Neural cell (in vitro differentiated cells): ENCODE measurements at regions not wholly inside any gene's neighbourhood (a gene's known extent, or its start where the extent isn't known, plus 50 kb on each side); places are given as distances from the start of the nearest gene placed in this dataset.

ENCODE experiments used
- H2AFZ ChIP-seq: fragments of 200-600, 300-800 bp; sonication (generic), shearing (Covaris generic); 2 replicates; pipeline ENCODE4 v1.6.0; 2014; ENCODE audit warnings: low read depth, mild to moderate bottlenecking, antibody characterized with exemption, low read length, moderate library complexity
- H3F3A ChIP-seq: fragments of 200-600 bp; shearing (Covaris generic); 2 replicates; pipeline ENCODE4 v1.6.1; 2016; ENCODE audit warnings: mild to moderate bottlenecking, moderate library complexity, mixed read lengths, antibody characterized with exemption, low read length; ENCODE audit not compliant: insufficient read depth, poor library complexity, severe bottlenecking
- H3K27ac ChIP-seq: fragments of 200-600, 300-800 bp; sonication (generic), shearing (Covaris generic); 2 replicates; pipeline ENCODE4 v1.5.1; 2014; ENCODE audit warnings: mild to moderate bottlenecking, low read length, moderate library complexity
- H3K27me3 ChIP-seq: fragments of 300-800, 200-600 bp; sonication (generic), shearing (Covaris generic); 2 replicates; pipeline ENCODE4 v1.6.0; 2014; ENCODE audit warnings: mild to moderate bottlenecking, low read depth, low read length, moderate library complexity; ENCODE audit not compliant: insufficient read depth
- H3K36me3 ChIP-seq: fragments of 300-800, 200-600 bp; sonication (generic), shearing (Covaris generic); 2 replicates; pipeline ENCODE4 v1.5.1; 2014; ENCODE audit warnings: mild to moderate bottlenecking, antibody characterized with exemption, low read length, moderate library complexity; ENCODE audit not compliant: insufficient read depth
- H3K4me2 ChIP-seq: fragments of 300-800, 200-600 bp; sonication (generic), shearing (Covaris generic); 2 replicates; pipeline ENCODE4 v1.6.0; 2014; ENCODE audit warnings: mild to moderate bottlenecking, low read length
- H3K4me3 ChIP-seq: fragments of 300-800, 200-600 bp; sonication (generic), shearing (Covaris generic); 2 replicates; pipeline ENCODE4 v1.5.1; 2014; ENCODE audit warnings: mild to moderate bottlenecking, low read length, moderate library complexity
- H3K79me2 ChIP-seq: fragments of 200-600 bp; shearing (Covaris generic); replicated peaks from 2 replicates; pipeline ENCODE4 v1.6.0; 2014; ENCODE audit warnings: mild to moderate bottlenecking, low read length, moderate library complexity; ENCODE audit not compliant: insufficient read depth
- H3K9ac ChIP-seq: fragments of 300-800, 200-600 bp; sonication (generic), shearing (Covaris generic); 2 replicates; pipeline ENCODE4 v1.6.1; 2016; ENCODE audit warnings: mild to moderate bottlenecking, low read length, mixed read lengths
- H3K9me2 ChIP-seq: fragments of 200-600 bp; shearing (Covaris generic); 2 replicates; pipeline ENCODE4 v1.6.1; 2016; ENCODE audit warnings: mild to moderate bottlenecking, low read length, mixed read lengths; ENCODE audit not compliant: insufficient read depth
- H3K9me3 ChIP-seq: fragments of 200-600, 300-800 bp; sonication (generic), shearing (Covaris generic); 2 replicates; pipeline ENCODE4 v1.6.1; 2016; ENCODE audit warnings: mild to moderate bottlenecking, mixed run types, low read length, moderate library complexity, mixed read lengths
- H4K20me1 ChIP-seq: fragments of 200-600 bp; shearing (Covaris generic); 2 replicates; pipeline ENCODE4 v1.6.1; 2016; ENCODE audit warnings: mild to moderate bottlenecking, mixed run types; ENCODE audit not compliant: insufficient read depth
- EP300 ChIP-seq: fragments of 450-650 bp; conservative IDR thresholded peaks from 2 replicates; pipeline ENCODE4 v1.6.1; 2014; ENCODE audit warnings: antibody characterized with exemption, mild to moderate bottlenecking, moderate library complexity; ENCODE audit not compliant: poor library complexity, severe bottlenecking
- EZH2 ChIP-seq: fragments of 200-600, 300-800 bp; shearing (Covaris generic), sonication (generic); IDR thresholded peaks from 2 replicates; pipeline ENCODE4 v1.6.1; 2014; ENCODE audit warnings: antibody characterized with exemption, low read length, borderline replicate concordance, mild to moderate bottlenecking; ENCODE audit not compliant: insufficient read depth, poor library complexity, severe bottlenecking
- MXI1 ChIP-seq: fragments of 450-650 bp; conservative IDR thresholded peaks from 2 replicates; pipeline ENCODE4 v1.6.1; 2014; ENCODE audit warnings: antibody characterized with exemption, mild to moderate bottlenecking; ENCODE audit not compliant: poor library complexity, severe bottlenecking
- POLR2AphosphoS5 ChIP-seq: IDR thresholded peaks from 2 replicates; pipeline ENCODE4 v1.6.1; 2012
- RAD21 ChIP-seq: fragments of 450-650 bp; conservative IDR thresholded peaks from 2 replicates; pipeline ENCODE4 v1.6.1; 2014; ENCODE audit warnings: antibody characterized with exemption, mild to moderate bottlenecking, moderate library complexity
- SMC3 ChIP-seq: fragments of 450-650 bp; conservative IDR thresholded peaks from 2 replicates; pipeline ENCODE4 v1.6.1; 2014; ENCODE audit warnings: antibody characterized with exemption, mild to moderate bottlenecking, moderate library complexity; ENCODE audit not compliant: poor library complexity
- TAF1 ChIP-seq: IDR thresholded peaks from 2 replicates; pipeline ENCODE4 v1.6.1; 2012; ENCODE audit warnings: low read depth
- TF ChIP-seq, protein P1 (sequence below): IDR thresholded peaks from 2 replicates; pipeline ENCODE4 v1.6.1; 2012; ENCODE audit warnings: borderline replicate concordance
- TF ChIP-seq, protein P2 (sequence below): fragments of 450-650 bp; IDR thresholded peaks from 2 replicates; pipeline ENCODE4 v1.5.1; 2014; ENCODE audit warnings: antibody characterized with exemption, mild to moderate bottlenecking, moderate library complexity; ENCODE audit not compliant: poor library complexity, severe bottlenecking

DNA sequence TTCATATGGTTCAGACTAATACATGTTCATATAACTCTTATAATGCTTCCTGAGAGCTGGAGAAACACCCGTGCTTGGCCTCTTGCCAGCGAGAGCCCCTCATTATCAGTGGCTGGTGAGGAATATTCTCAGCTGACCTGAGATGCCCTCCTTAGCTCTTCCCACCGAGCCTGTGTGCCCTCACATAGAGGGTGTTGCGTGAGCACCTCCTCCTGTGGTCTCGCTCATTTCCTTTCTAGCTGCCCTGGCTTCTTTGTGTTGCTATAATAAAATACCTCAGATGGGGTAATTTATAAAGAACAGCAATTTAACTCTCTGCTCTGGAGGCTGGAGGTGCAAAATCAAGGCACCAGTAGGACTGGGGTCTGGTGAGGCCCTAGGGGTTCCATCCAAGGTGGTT lies 80.5 kb upstream of the ALKAL2 start:
- H2AFZ ChIP-seq, result no peak overlapping the region
- no peak overlapping the region for H3K27ac ChIP-seq
- H3F3A ChIP-seq, result no peaks in the 10 kb centered on the region
- no peaks in the 10 kb centered on the region for H3K79me2 ChIP-seq
- TF ChIP-seq, protein P1, sequence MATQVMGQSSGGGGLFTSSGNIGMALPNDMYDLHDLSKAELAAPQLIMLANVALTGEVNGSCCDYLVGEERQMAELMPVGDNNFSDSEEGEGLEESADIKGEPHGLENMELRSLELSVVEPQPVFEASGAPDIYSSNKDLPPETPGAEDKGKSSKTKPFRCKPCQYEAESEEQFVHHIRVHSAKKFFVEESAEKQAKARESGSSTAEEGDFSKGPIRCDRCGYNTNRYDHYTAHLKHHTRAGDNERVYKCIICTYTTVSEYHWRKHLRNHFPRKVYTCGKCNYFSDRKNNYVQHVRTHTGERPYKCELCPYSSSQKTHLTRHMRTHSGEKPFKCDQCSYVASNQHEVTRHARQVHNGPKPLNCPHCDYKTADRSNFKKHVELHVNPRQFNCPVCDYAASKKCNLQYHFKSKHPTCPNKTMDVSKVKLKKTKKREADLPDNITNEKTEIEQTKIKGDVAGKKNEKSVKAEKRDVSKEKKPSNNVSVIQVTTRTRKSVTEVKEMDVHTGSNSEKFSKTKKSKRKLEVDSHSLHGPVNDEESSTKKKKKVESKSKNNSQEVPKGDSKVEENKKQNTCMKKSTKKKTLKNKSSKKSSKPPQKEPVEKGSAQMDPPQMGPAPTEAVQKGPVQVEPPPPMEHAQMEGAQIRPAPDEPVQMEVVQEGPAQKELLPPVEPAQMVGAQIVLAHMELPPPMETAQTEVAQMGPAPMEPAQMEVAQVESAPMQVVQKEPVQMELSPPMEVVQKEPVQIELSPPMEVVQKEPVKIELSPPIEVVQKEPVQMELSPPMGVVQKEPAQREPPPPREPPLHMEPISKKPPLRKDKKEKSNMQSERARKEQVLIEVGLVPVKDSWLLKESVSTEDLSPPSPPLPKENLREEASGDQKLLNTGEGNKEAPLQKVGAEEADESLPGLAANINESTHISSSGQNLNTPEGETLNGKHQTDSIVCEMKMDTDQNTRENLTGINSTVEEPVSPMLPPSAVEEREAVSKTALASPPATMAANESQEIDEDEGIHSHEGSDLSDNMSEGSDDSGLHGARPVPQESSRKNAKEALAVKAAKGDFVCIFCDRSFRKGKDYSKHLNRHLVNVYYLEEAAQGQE, result no peak
- TF ChIP-seq POLR2AphosphoS5 (no peak), EP300 (no peak), SMC3 (no peak), TAF1 (no peak), MXI1 (no peak), EZH2 (no peak), RAD21 (no peak)
- TF ChIP-seq, protein P2, sequence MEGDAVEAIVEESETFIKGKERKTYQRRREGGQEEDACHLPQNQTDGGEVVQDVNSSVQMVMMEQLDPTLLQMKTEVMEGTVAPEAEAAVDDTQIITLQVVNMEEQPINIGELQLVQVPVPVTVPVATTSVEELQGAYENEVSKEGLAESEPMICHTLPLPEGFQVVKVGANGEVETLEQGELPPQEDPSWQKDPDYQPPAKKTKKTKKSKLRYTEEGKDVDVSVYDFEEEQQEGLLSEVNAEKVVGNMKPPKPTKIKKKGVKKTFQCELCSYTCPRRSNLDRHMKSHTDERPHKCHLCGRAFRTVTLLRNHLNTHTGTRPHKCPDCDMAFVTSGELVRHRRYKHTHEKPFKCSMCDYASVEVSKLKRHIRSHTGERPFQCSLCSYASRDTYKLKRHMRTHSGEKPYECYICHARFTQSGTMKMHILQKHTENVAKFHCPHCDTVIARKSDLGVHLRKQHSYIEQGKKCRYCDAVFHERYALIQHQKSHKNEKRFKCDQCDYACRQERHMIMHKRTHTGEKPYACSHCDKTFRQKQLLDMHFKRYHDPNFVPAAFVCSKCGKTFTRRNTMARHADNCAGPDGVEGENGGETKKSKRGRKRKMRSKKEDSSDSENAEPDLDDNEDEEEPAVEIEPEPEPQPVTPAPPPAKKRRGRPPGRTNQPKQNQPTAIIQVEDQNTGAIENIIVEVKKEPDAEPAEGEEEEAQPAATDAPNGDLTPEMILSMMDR, result no peak
- H3K9me3 ChIP-seq, result no peaks in the 10 kb centered on the region
- no peaks in the 10 kb centered on the region for H3K9me2 ChIP-seq
- H3K9ac ChIP-seq, result no peak overlapping the region
- no peaks in the 10 kb centered on the region for H3K27me3 ChIP-seq
- no peaks in the 10 kb centered on the region for H4K20me1 ChIP-seq
- no peak overlapping the region for H3K4me3 ChIP-seq
- H3K36me3 ChIP-seq, result no peaks in the 10 kb centered on the region
- H3K4me2 ChIP-seq, result no peak overlapping the region

DNA sequence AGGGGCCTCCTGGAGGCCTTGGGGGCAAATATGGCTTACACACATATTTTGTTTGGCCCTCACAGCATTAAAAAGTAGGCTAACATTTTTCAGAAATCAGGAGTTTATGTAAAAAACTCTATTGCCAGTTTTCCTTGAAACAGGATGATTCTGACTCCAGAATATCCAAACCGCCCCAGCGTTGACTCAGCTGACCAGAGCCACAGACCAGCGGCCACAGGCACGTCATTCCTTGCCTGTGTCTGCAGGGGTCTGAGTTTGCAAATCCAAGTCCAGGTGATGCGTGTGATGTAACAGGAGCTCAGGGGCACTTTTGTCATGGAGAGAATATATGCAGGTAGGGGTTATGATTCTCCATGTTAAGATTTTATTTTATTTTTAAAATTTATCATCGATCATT lies 79.4 kb upstream of the ALKAL2 start:
- Histone ChIP-seq H3K9ac (no peak overlapping the region), H3K4me3 (no peak overlapping the region), H3K27me3 (no peaks in the 10 kb centered on the region), H3F3A (no peaks in the 10 kb centered on the region), H3K4me2 (no peak overlapping the region), H3K9me2 (no peaks in the 10 kb centered on the region), H3K9me3 (peaks cover 8% of the 10 kb centered on the region), H4K20me1 (no peaks in the 10 kb centered on the region), H3K36me3 (no peaks in the 10 kb centered on the region), H2AFZ (no peak overlapping the region), H3K27ac (no peak overlapping the region), H3K79me2 (no peaks in the 10 kb centered on the region)
- TF ChIP-seq, protein P1, result no peak
- no peak for TF ChIP-seq RAD21
- TF ChIP-seq TAF1, result no peak
- no peak for TF ChIP-seq SMC3
- TF ChIP-seq POLR2AphosphoS5, result no peak
- no peak for TF ChIP-seq EP300
- no peak for TF ChIP-seq MXI1
- TF ChIP-seq, protein P2, result no peak
- no peak for TF ChIP-seq EZH2
